ENCODE measurements at regions not wholly inside any gene's neighbourhood (a gene's known extent, or its start where the extent isn't known, plus 50 kb on each side); places are given as distances from the start of the nearest gene placed in this dataset.

- TF ChIP-seq CTCF (conservative IDR thresholded peaks at IDR 0.05; ENCODE audit: low read length) (no peak), EZH2phosphoT487 (IDR thresholded peaks at IDR 0.05; ENCODE audit: borderline replicate concordance, low read depth, low read length) (no peak)
Measured at GRCh38 chr5:50576686-50577256, 89.7 kb upstream of the PARP8 start.
